Hematopoietic multipotent progenitor cell treated with erythropoietin and hydrocortisone succinate and interleukin-3 and kit ligand, for 4 days (in vitro differentiated cells): ENCODE measurements at regions not wholly inside any gene's neighbourhood (a gene's known extent, or its start where the extent isn't known, plus 50 kb on each side); places are given as distances from the start of the nearest gene placed in this dataset.
A peak's percentile ranks its signal among the peaks of the same experiment; 100 is the strongest.

ENCODE experiments used
- DNase-seq: peaks from one replicate; pipeline ENCODE4 v3.0.0-alpha.2; 2015

GRCh38 chr10:4475827-4476490 is 350.0 kb upstream of the AKR1E2 start:
- DNase-seq = no peak

- DNase-seq = no peak
Measured at GRCh38 chr10:4474829-4475228, 351.2 kb upstream of the AKR1E2 start.

DNA sequence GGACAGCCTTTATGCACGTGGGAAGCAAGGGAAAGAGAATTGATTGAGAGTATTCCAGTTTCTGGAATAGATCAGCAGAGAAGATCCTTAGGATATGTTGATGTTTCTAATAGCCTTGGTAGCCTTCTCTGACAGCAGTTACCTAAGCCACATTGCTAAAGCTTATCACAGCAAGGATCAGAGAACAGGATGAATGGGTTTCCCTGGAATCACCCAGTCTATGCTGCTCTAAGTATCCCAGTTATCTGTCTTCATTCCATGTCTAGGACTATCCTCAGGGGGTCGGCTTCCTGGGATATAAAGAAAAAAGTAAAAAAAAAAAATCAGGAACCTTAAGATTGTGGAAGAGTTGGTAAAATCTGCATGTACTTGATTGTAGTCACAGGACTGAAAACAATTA is 352.0 kb upstream of the AKR1E2 start:
- DNase-seq = no peak

DNA sequence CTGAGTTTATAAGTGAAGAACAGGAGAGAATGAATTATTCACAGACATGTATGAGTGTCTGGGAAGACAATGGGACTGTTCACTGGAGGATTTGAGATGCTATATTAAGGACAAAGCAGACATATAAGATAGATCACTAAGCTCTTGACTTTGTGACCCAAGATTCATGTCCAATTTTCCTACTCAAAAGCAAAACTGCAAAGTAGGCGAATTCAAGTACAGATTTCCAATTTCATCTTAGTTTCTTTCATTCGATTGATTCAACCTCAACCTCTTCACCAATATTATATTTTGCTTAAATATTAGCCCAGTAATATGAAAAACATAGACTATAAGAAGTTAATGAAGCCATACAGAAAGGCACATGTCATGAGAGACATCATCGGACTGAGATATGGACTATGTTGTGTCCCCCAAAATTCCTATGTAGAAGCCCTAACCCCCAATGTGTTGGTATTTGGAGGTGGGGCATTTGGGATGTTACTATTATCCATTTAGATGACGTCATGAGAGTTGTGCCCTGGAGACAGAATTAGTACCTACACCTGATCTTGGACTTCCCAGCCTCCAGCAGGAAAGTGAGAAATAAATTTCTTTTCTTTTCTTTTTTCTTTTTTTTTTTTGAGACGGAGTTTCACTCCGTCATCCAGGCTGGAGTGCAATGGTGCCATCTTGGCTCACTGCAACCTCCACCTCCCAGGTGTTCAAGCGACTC is 353.7 kb upstream of the AKR1E2 start:
- DNase-seq = no peak

- DNase-seq = no peak
Measured at GRCh38 chr10:4470231-4470835, 355.7 kb upstream of the AKR1E2 start.

GRCh38 chr10:4467481-4467880 is 358.5 kb upstream of the AKR1E2 start:
- DNase-seq = no peak

DNA sequence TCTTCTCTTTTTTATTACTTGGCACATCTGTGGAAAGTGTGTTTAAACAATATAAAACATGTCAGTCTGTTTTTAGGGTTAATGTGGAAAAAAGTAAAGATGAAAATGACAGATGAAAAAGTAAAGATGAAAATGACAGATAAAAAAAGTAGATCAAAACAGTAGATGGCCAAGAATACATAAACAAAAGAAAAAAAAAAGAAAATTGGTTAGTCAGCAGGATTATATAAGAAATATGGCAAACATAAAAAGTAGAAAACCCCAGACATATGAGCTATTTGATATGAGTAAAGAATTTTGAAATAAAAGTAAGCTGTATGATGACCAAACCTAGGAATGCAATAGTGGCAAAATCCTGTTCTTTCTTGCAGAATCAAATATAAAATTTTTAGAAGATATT is 365.7 kb upstream of the AKR1E2 start:
- no peak for DNase-seq

- DNase-seq = no peak
Measured at GRCh38 chr10:4459531-4459930, 366.5 kb upstream of the AKR1E2 start.

DNA sequence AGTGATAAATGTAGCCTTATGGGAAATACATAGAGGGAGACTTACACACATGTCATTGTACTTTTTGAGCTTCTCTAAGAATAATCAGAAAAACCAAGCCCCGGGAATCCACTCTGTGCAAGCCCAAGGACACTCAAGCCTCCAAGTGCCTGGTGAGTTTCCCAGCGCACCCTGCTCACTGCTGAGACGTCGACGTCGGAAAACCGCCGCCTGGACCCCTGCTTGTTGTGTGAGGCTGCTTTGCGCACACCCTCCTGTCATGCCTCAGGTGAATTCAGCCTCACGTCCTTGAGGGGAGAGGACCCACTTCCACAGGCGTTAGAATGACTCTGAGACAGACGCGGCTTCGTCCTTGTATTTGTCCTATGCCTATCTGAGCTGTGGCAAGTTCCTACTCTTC is 368.4 kb upstream of the AKR1E2 start:
- DNase-seq = no peak

DNA sequence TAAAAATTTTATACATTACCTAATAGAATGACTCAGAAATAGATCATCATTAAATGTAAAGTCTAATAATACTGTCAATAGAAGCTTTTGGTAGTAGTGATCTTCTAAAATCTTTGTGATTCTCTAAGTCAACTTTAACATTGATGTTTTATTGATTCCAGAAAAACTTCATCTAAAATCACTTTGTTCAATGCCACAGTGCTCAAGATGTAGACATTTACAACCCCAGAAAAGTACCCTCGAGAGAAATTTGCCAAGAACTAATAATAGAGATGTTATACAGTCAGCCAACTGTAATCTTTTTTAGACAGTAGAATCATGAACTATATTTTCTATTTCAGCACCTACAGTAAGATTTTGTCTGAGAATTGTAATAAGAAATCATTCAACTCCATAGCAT is 369.2 kb upstream of the AKR1E2 start:
- DNase-seq = no peak

- DNase-seq = no peak
Measured at GRCh38 chr10:4456279-4456678, 369.7 kb upstream of the AKR1E2 start.

GRCh38 chr10:4453950-4454349 is 372.1 kb upstream of the AKR1E2 start:
- peak; percentile 21 for DNase-seq

DNA sequence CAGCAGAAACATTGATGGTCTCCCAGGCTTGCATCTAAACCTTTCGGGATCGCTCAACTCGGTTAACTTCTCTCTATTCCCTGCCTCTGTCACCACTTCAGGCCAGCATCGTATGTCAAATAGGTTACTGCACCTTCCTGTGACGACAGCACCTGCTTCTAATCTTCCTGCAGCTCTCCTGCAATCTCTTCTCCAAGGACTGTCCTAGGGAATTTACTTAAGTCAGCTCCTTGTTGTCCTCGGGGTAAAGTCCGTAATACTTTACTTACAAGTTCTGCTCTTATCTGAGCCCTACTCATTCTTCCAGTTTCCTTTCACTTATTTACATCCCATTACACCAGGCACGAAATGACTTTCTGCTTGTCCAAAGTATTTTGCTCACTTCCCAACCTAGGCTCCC is 372.7 kb upstream of the AKR1E2 start:
- no peak for DNase-seq

GRCh38 chr10:4450981-4451908 is 374.8 kb upstream of the AKR1E2 start:
- peak; percentile 80 for DNase-seq

- no peak for DNase-seq
Measured at GRCh38 chr10:4450169-4450568, 375.8 kb upstream of the AKR1E2 start.

GRCh38 chr10:4448030-4448429 is 378.0 kb upstream of the AKR1E2 start:
- DNase-seq = no peak

DNA sequence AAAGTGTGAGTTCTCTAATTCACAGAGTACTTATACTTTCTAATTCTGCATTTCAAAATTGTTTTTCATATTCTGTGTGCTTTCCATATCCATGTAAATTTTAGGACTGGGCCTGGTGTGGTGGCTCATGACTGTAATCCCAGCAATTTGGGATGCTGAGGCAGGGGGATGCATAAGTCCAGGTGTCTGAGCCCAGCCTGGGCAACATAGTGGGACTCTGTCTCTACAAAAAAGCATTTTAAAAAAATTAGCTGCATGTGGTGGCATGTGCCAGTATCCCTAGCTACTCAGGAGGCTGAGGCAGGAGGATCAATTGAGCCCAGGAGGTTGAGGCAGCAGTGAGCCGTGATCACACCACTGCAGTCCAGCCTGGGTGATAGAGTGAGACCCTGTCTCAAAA is 382.6 kb upstream of the AKR1E2 start:
- no peak for DNase-seq

- no peak for DNase-seq
Measured at GRCh38 chr10:4442296-4442695, 383.7 kb upstream of the AKR1E2 start.

- DNase-seq = no peak
Measured at GRCh38 chr10:4440260-4440659, 385.7 kb upstream of the AKR1E2 start.

DNA sequence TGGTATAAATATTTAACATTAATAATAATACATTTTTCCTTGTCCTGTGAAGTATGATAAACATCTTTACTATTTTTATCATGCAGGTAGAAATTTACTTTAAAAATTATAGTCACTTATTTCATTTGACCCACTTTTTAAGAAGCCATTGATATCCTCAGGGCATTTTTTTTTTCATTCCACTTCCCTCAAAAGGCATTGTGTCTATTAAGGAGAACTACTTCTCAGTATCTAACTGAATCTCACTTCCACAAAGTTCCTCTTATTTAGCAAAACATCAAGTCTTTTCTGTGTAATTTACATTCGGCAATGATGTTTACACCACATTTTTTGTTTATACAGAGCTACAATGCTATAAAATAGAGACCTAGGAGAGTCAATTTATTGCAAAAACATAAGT is 388.2 kb upstream of the AKR1E2 start:
- DNase-seq = peak; percentile 24

DNA sequence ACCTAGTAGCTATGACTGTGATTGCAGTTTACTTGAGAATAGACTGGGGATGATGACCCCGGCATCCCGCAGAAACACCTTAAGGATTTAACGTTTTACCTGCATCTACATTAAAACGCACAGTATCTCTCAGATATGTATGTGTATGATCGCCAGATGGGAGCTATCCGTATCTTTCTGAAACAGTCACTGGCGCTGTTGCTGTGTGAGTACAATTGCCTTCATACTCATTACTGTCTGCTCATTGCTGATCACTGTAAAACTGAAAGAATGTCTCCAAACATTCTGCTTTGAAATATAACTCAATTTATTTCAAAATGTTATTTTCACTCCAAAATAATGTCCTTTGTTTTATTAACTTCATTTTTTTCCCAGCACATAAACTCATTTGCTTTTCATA is 388.9 kb upstream of the AKR1E2 start:
- DNase-seq = no peak

DNA sequence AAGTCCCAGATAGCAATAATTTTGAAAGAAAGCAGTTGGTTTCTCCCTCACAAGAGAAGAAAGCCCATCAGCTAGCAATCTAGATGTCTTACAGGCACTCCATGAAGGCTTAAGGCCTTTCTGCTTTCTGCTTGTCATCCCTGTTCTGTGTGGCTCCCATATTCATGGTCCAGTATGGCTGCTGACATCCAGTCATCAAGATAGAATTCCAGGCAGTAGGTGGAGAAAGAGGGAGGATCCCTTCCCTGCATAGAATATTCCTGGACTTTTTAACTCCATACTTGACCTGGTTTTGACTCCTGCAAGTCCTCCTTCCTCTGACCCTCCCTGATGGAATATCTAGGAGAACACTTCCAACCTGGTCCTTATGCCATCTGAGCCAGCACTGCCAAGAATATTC is 389.9 kb upstream of the AKR1E2 start:
- no peak for DNase-seq

- no peak for DNase-seq
Measured at GRCh38 chr10:4434516-4435071, 391.4 kb upstream of the AKR1E2 start.
